HepG2 (cell line): ENCODE measurements at regions not wholly inside any gene's neighbourhood (a gene's known extent, or its start where the extent isn't known, plus 50 kb on each side); places are given as distances from the start of the nearest gene placed in this dataset.

Experiments used
- GATAD2A ChIP-seq: IDR thresholded peaks from 2 replicates; pipeline ENCODE4 v1.6.1; 2016
- KLF6 ChIP-seq: IDR thresholded peaks from 2 replicates; pipeline ENCODE4 v1.8.0; 2016; ENCODE audit warnings: missing biosample characterization, missing genetic modification reagents
- MXD4 ChIP-seq: IDR thresholded peaks from 2 replicates; pipeline ENCODE4 v1.6.1; 2016; ENCODE audit warnings: mild to moderate bottlenecking, missing biosample characterization, missing genetic modification reagents
- NR2F6 ChIP-seq, 2 experiments: IDR thresholded peaks; 2 replicates each; pipeline ENCODE4 v1.6.1; 2016; ENCODE audit warnings: antibody characterized with exemption in 1 of 2, mild to moderate bottlenecking in 1 of 2
- SRF ChIP-seq: IDR thresholded peaks from 2 replicates; pipeline ENCODE4 v1.6.1; 2011; ENCODE audit warnings: mild to moderate bottlenecking, low read depth, low read length, moderate library complexity
- TEAD3 ChIP-seq: optimal IDR thresholded peaks from 2 replicates; pipeline ENCODE3; 2016; ENCODE audit warnings: borderline replicate concordance
- ZFP36L1 ChIP-seq: sonication (generic); formaldehyde crosslinking; IDR thresholded peaks from 2 replicates; pipeline ENCODE4 v1.8.0; 2022; ENCODE audit warnings: mild to moderate bottlenecking, missing genetic modification reagents, moderate library complexity
- ZMYM3 ChIP-seq: sonication (generic); formaldehyde crosslinking; IDR thresholded peaks from 2 replicates; pipeline ENCODE4 v1.5.1; 2020; ENCODE audit warnings: mild to moderate bottlenecking, missing genetic modification reagents
- TF ChIP-seq, protein P1 (sequence below): sonication (generic); formaldehyde crosslinking; IDR thresholded peaks from 2 replicates; pipeline ENCODE4 v1.4.0; 2020; ENCODE audit warnings: missing genetic modification reagents
- TF ChIP-seq, protein P2 (sequence below): sonication (generic); formaldehyde crosslinking; IDR thresholded peaks from 2 replicates; pipeline ENCODE4 v1.5.1; 2020; ENCODE audit warnings: mild to moderate bottlenecking, missing genetic modification reagents, moderate library complexity

DNA sequence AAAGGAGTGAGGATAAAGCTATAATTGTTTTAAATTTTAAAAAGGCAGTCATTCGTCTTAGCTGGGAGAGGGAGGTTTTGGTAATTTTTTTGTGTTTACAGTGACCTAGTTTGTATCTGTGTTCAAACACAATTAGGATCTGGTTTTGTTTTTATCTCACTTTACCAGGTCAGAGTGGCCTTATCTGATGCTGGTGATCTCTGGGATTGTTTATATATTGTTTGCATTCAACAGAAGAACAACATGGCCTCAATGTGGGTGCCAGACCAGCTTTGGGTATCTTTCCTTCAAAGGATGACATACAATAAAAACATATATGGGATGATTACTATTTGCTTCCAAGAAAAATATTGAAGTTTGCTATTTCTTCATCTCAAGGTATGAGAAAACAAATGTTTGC lies 272.2 kb upstream of the UGT8 start (continued):
- TF ChIP-seq, protein P1, sequence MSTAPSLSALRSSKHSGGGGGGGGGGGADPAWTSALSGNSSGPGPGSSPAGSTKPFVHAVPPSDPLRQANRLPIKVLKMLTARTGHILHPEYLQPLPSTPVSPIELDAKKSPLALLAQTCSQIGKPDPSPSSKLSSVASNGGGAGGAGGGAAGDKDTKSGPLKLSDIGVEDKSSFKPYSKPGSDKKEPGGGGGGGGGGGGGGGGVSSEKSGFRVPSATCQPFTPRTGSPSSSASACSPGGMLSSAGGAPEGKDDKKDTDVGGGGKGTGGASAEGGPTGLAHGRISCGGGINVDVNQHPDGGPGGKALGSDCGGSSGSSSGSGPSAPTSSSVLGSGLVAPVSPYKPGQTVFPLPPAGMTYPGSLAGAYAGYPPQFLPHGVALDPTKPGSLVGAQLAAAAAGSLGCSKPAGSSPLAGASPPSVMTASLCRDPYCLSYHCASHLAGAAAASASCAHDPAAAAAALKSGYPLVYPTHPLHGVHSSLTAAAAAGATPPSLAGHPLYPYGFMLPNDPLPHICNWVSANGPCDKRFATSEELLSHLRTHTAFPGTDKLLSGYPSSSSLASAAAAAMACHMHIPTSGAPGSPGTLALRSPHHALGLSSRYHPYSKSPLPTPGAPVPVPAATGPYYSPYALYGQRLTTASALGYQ (CRISPR knock-in tag) = no peak
- TF ChIP-seq GATAD2A (CRISPR knock-in tag) = no peak
- TF ChIP-seq NR2F6 (IDR thresholded peaks at IDR 0.05) = no peak
- no peak for TF ChIP-seq NR2F6 (CRISPR knock-in tag; IDR thresholded peaks at IDR 0.05)
- TF ChIP-seq, protein P2, sequence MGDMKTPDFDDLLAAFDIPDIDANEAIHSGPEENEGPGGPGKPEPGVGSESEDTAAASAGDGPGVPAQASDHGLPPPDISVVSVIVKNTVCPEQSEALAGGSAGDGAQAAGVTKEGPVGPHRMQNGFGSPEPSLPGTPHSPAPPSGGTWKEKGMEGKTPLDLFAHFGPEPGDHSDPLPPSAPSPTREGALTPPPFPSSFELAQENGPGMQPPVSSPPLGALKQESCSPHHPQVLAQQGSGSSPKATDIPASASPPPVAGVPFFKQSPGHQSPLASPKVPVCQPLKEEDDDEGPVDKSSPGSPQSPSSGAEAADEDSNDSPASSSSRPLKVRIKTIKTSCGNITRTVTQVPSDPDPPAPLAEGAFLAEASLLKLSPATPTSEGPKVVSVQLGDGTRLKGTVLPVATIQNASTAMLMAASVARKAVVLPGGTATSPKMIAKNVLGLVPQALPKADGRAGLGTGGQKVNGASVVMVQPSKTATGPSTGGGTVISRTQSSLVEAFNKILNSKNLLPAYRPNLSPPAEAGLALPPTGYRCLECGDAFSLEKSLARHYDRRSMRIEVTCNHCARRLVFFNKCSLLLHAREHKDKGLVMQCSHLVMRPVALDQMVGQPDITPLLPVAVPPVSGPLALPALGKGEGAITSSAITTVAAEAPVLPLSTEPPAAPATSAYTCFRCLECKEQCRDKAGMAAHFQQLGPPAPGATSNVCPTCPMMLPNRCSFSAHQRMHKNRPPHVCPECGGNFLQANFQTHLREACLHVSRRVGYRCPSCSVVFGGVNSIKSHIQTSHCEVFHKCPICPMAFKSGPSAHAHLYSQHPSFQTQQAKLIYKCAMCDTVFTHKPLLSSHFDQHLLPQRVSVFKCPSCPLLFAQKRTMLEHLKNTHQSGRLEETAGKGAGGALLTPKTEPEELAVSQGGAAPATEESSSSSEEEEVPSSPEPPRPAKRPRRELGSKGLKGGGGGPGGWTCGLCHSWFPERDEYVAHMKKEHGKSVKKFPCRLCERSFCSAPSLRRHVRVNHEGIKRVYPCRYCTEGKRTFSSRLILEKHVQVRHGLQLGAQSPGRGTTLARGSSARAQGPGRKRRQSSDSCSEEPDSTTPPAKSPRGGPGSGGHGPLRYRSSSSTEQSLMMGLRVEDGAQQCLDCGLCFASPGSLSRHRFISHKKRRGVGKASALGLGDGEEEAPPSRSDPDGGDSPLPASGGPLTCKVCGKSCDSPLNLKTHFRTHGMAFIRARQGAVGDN (CRISPR knock-in tag) = no peak
- no peak for TF ChIP-seq MXD4 (CRISPR knock-in tag)
- no peak for TF ChIP-seq SRF
- TF ChIP-seq TEAD3 = no peak
- no peak for TF ChIP-seq ZFP36L1 (CRISPR knock-in tag)
- no peak for TF ChIP-seq ZMYM3
- TF ChIP-seq KLF6 (CRISPR knock-in tag) = no peak
